CD14-positive monocyte (primary cell): ENCODE measurements at regions not wholly inside any gene's neighbourhood (a gene's known extent, or its start where the extent isn't known, plus 50 kb on each side); places are given as distances from the start of the nearest gene placed in this dataset.

Source experiments
- DNase-seq, 3 donors: peaks; one replicate each; pipeline ENCODE4 v3.0.0-alpha.2; 2011 to 2022
- H2AFZ ChIP-seq: 2 replicates; pipeline ENCODE4 v1.6.0; 2012; ENCODE audit warnings: mild to moderate bottlenecking, low read depth, low read length, inconsistent platforms; ENCODE audit not compliant: insufficient read depth, poor library complexity, severe bottlenecking
- H3K27ac ChIP-seq, 2 donors: 1 replicate in 1 of 2; 2 replicates in 1 of 2; pipeline ENCODE4 v1.5.1; 2012 to 2013; ENCODE audit warnings: low read length in 2 of 2, control low read depth in 1 of 2, inconsistent platforms in 1 of 2, low read depth in 1 of 2, mild to moderate bottlenecking in 1 of 2
- H3K27me3 ChIP-seq, 2 donors: one replicate each; pipeline versions ENCODE4 v1.6.0 to v1.6.1; 2011 to 2013; ENCODE audit warnings: low read length in 2 of 2; ENCODE audit not compliant: control insufficient read depth in 2 of 2, insufficient read depth in 2 of 2
- H3K36me3 ChIP-seq, 2 donors: replicated peaks in 1 of 2; 1 replicate in 1 of 2; 2 replicates in 1 of 2; pipeline versions ENCODE4 v1.5.1 to v1.6.1; 2012 to 2013; ENCODE audit warnings: low read length in 2 of 2, control low read depth in 1 of 2, inconsistent platforms in 1 of 2, mild to moderate bottlenecking in 1 of 2; ENCODE audit not compliant: insufficient read depth in 2 of 2, control insufficient read depth in 1 of 2
- H3K4me1 ChIP-seq, 2 donors: 1 replicate in 1 of 2; 2 replicates in 1 of 2; pipeline versions ENCODE4 v1.5.1 to v1.6.1; 2012 to 2013; ENCODE audit warnings: low read length in 2 of 2, control low read depth in 1 of 2, inconsistent platforms in 1 of 2, mild to moderate bottlenecking in 1 of 2, moderate library complexity in 1 of 2; ENCODE audit not compliant: insufficient read depth in 2 of 2, control insufficient read depth in 1 of 2
- H3K4me2 ChIP-seq: replicated peaks from 2 replicates; pipeline ENCODE3; 2012; ENCODE audit warnings: low read length, moderate library complexity, mild to moderate bottlenecking; ENCODE audit not compliant: poor library complexity, severe bottlenecking; ENCODE audit errors: extremely low read depth
- H3K4me3 ChIP-seq, 3 experiments: fragments of 200-600 bp in 1 of 3; sonication (generic) in 1 of 3; replicated peaks in 1 of 3; 1 replicate in 2 of 3; 2 replicates in 1 of 3; pipeline ENCODE4 v1.5.1; 2011 to 2013; ENCODE audit warnings: low read length in 3 of 3, mild to moderate bottlenecking in 3 of 3, control low read depth in 2 of 3, low read depth in 2 of 3, inconsistent platforms in 1 of 3, moderate library complexity in 1 of 3
- H3K79me2 ChIP-seq: 2 replicates; pipeline ENCODE4 v1.6.0; 2012; ENCODE audit warnings: mild to moderate bottlenecking, control low read depth, inconsistent platforms, low read length, moderate library complexity; ENCODE audit not compliant: insufficient read depth
- H3K9ac ChIP-seq: 2 replicates; pipeline ENCODE4 v1.6.0; 2017; ENCODE audit warnings: low read length, mild to moderate bottlenecking; ENCODE audit not compliant: insufficient read depth, poor library complexity, severe bottlenecking
- H3K9me3 ChIP-seq, 2 donors: replicated peaks in 1 of 2; 1 replicate in 1 of 2; 2 replicates in 1 of 2; pipeline versions ENCODE4 v1.5.1 to v1.6.1; 2012 to 2013; ENCODE audit warnings: low read length in 2 of 2, control low read depth in 1 of 2; ENCODE audit not compliant: control insufficient read depth in 1 of 2, insufficient read depth in 1 of 2
- H4K20me1 ChIP-seq: 2 replicates; pipeline ENCODE4 v1.6.0; 2012; ENCODE audit warnings: mild to moderate bottlenecking, low read length, control low read depth, moderate library complexity; ENCODE audit not compliant: insufficient read depth
- H3K27ac Mint-ChIP-seq, 7 donors: one replicate each; pipeline ENCODE4 v1.8.0; 2020; ENCODE audit warnings: mild to moderate bottlenecking in 7 of 7, mixed read lengths in 7 of 7, moderate library complexity in 6 of 7, inconsistent platforms in 2 of 7
- H3K27me3 Mint-ChIP-seq, 3 donors: one replicate each; pipeline ENCODE4 v1.8.0; 2021 to 2022; ENCODE audit warnings: low read depth in 3 of 3, mild to moderate bottlenecking in 3 of 3, mixed read lengths in 3 of 3, moderate library complexity in 3 of 3, inconsistent platforms in 1 of 3
- H3K36me3 Mint-ChIP-seq, 2 donors: one replicate each; pipeline ENCODE4 v1.8.0; 2020; ENCODE audit warnings: mixed read lengths in 2 of 2, inconsistent platforms in 1 of 2, mild to moderate bottlenecking in 1 of 2
- H3K4me1 Mint-ChIP-seq: one replicate; pipeline ENCODE4 v1.8.0; 2020; ENCODE audit warnings: mild to moderate bottlenecking, mixed read lengths
- H3K4me3 Mint-ChIP-seq, 2 donors: one replicate each; pipeline ENCODE4 v1.8.0; 2020; ENCODE audit warnings: mild to moderate bottlenecking in 2 of 2, mixed read lengths in 2 of 2, moderate library complexity in 1 of 2
- H3K9me3 Mint-ChIP-seq, 7 donors: one replicate each; pipeline ENCODE4 v1.8.0; 2020 to 2022; ENCODE audit warnings: mixed read lengths in 7 of 7, mild to moderate bottlenecking in 6 of 7, moderate library complexity in 6 of 7, inconsistent platforms in 2 of 7
- WGBS: methylation state at CpG from one replicate; pipeline ENCODE4 v1.1.5; 2013; ENCODE audit warnings: missing lambda C conversion rate; ENCODE audit not compliant: insufficient coverage; 5-methylcytosine and 5-hydroxymethylcytosine counted together
- intact Hi-C, 2 donors: fragments of 100-400 bp; cut with micrococcal nuclease; formaldehyde crosslinking; loops; one replicate each; pipeline versions ENCODE4 v1.15.0 to v1.15.1; 2023
- TF ChIP-seq, protein P1 (sequence below): fragments of 200-600 bp; IDR thresholded peaks from one replicate; pipeline ENCODE4 v1.8.0; 2022; ENCODE audit warnings: antibody characterized with exemption, mild to moderate bottlenecking

DNA sequence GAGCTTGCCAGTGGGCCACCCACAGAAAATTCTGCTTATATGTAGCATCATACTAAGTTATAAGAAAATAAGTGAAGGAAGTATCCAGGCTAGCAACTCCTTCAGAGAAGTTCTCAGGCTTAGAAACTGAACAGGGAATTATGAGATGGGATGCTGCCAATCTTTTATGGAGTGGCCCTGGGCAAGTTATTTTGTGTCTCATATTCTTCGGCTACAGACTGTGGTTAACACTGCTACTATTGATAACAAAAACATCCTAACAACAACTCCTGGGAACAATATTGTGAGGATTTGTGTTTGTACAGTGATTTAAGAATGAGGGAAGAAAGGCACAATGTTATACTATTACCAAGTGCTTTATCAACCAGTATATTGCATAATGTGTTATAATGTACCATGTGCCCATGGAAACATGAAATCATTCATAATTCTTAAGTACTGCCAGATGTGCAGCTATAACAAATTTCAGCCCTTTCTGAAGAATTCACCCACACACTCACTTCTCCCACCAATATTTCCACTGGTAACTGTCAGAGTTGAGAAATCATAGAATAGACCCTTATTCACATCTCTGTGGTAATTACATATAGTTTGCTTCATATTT is 113.3 kb upstream of the SOX5 start:
- no CpG with 5 or more reads among the region's 1 CpG for WGBS
- H3K27me3 ChIP-seq = no peaks in the 10 kb centered on the region
- H3K4me1 ChIP-seq = no peaks in the 10 kb centered on the region
- H3K4me3 Mint-ChIP-seq = no peak overlapping the region
- H3K36me3 Mint-ChIP-seq = no peaks in the 10 kb centered on the region
- H4K20me1 ChIP-seq = no peaks in the 10 kb centered on the region
- H3K4me2 ChIP-seq = no peak overlapping the region
- DNase-seq = no peak
- H3K4me3 ChIP-seq = no peak overlapping the region
- no peak overlapping the region for H3K27ac ChIP-seq
- H2AFZ ChIP-seq = no peak overlapping the region
- intact Hi-C loops = no loop called here
- H3K9me3 ChIP-seq = no peaks in the 10 kb centered on the region
- H3K4me1 Mint-ChIP-seq = no peaks in the 10 kb centered on the region
- H3K79me2 ChIP-seq = no peaks in the 10 kb centered on the region
- H3K36me3 ChIP-seq = no peaks in the 10 kb centered on the region
- TF ChIP-seq, protein P1, sequence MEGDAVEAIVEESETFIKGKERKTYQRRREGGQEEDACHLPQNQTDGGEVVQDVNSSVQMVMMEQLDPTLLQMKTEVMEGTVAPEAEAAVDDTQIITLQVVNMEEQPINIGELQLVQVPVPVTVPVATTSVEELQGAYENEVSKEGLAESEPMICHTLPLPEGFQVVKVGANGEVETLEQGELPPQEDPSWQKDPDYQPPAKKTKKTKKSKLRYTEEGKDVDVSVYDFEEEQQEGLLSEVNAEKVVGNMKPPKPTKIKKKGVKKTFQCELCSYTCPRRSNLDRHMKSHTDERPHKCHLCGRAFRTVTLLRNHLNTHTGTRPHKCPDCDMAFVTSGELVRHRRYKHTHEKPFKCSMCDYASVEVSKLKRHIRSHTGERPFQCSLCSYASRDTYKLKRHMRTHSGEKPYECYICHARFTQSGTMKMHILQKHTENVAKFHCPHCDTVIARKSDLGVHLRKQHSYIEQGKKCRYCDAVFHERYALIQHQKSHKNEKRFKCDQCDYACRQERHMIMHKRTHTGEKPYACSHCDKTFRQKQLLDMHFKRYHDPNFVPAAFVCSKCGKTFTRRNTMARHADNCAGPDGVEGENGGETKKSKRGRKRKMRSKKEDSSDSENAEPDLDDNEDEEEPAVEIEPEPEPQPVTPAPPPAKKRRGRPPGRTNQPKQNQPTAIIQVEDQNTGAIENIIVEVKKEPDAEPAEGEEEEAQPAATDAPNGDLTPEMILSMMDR = no peak
- H3K9me3 Mint-ChIP-seq = peaks cover 0 to 6% (median 0%) of the 10 kb centered on the region in 7 donors
- no peak overlapping the region for H3K9ac ChIP-seq
- H3K27me3 Mint-ChIP-seq = no peaks in the 10 kb centered on the region
- H3K27ac Mint-ChIP-seq = no peak overlapping the region

DNA sequence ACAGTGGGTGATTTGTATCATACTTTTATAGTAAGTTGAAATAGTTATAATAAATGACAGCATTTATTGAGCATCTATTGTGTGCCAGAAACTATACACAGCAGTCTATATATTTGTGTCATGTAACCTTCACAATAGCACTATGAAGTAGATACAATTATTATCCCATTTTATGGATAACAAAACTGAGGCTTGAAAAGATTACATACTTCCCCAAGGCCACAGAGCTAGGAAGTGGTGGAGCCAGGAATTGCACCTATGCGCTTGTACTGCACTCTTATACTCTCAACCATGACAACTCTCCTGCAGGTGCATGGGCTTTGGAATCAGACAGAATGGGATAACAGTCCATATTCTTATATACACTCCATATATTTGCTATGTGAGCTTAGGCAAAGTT is 110.6 kb upstream of the SOX5 start:
- Mint-ChIP-seq H3K4me3 (no peak overlapping the region), H3K4me1 (no peaks in the 10 kb centered on the region), H3K27ac (no peak overlapping the region), H3K36me3 (no peaks in the 10 kb centered on the region), H3K27me3 (no peaks in the 10 kb centered on the region), H3K9me3 (peaks cover 0 to 7% (median 0%) of the 10 kb centered on the region in 7 donors)
- no CpG with 5 or more reads among the region's 1 CpG for WGBS
- H4K20me1 ChIP-seq = no peaks in the 10 kb centered on the region
- H3K9me3 ChIP-seq = no peaks in the 10 kb centered on the region
- TF ChIP-seq, protein P1 = no peak
- H3K27me3 ChIP-seq = no peaks in the 10 kb centered on the region
- H3K4me1 ChIP-seq = no peaks in the 10 kb centered on the region
- no peak overlapping the region for H3K4me2 ChIP-seq
- intact Hi-C loops = no loop called here
- H2AFZ ChIP-seq = no peak overlapping the region
- no peak overlapping the region for H3K27ac ChIP-seq
- DNase-seq = no peak
- no peak overlapping the region for H3K9ac ChIP-seq
- H3K4me3 ChIP-seq = no peak overlapping the region
- no peaks in the 10 kb centered on the region for H3K36me3 ChIP-seq
- H3K79me2 ChIP-seq = no peaks in the 10 kb centered on the region
